Thyroid gland (tissue), 4 donors: ENCODE measurements at regions not wholly inside any gene's neighbourhood (a gene's known extent, or its start where the extent isn't known, plus 50 kb on each side); places are given as distances from the start of the nearest gene placed in this dataset.

Experiments used
- DNase-seq, 2 donors: peaks; one replicate each; pipeline ENCODE4 v3.0.0-alpha.2; 2019
- H3K27ac ChIP-seq, 3 donors: fragments of 200-600 bp; sonication (generic); 1 replicate in 2 of 3; 2 replicates in 1 of 3; pipeline ENCODE4 v1.5.1; 2016 to 2019; ENCODE audit warnings: mild to moderate bottlenecking in 1 of 3, moderate library complexity in 1 of 3
- H3K27me3 ChIP-seq: fragments of 200-600 bp; sonication (generic); one replicate; pipeline ENCODE4 v1.5.1; 2019
- H3K36me3 ChIP-seq, 2 donors: fragments of 200-600 bp; sonication (generic); one replicate each; pipeline ENCODE4 v1.5.1; 2016 to 2019
- H3K4me1 ChIP-seq, 2 donors: fragments of 200-600 bp; sonication (generic); one replicate each; pipeline ENCODE4 v1.5.1; 2017 to 2019
- H3K4me3 ChIP-seq, 3 donors: fragments of 200-600 bp; sonication (generic); replicated peaks in 1 of 3; 1 replicate in 2 of 3; 2 replicates in 1 of 3; pipeline ENCODE4 v1.5.1; 2016; ENCODE audit warnings: mild to moderate bottlenecking in 1 of 3
- H3K9me3 ChIP-seq: fragments of 200-600 bp; sonication (generic); one replicate; pipeline ENCODE4 v1.5.1; 2017
- POLR2A ChIP-seq, 2 donors: fragments of 450-650 bp; IDR thresholded peaks; one replicate each; pipeline ENCODE4 v1.6.1; 2017; ENCODE audit warnings: antibody characterized with exemption in 2 of 2, mild to moderate bottlenecking in 2 of 2, moderate library complexity in 1 of 2
- WGBS, 2 donors: methylation state at CpG; one replicate each; pipeline ENCODE4 v1.1.5; 2017; 5-methylcytosine and 5-hydroxymethylcytosine counted together
- intact Hi-C: fragments of 100-400 bp; cut with DNase I; formaldehyde crosslinking; loops from one replicate; pipeline ENCODE4 v1.15.1; 2023
- TF ChIP-seq, protein P1 (sequence below), 6 experiments: fragments of 200-600 bp in 3 of 6; fragments of 450-650 bp in 3 of 6; sonication (generic) in 3 of 6; IDR thresholded peaks; one replicate each; pipeline ENCODE4 v1.5.1; 2016 to 2019; ENCODE audit warnings: antibody characterized with exemption in 6 of 6, mild to moderate bottlenecking in 2 of 6, inconsistent platforms in 1 of 6, moderate library complexity in 1 of 6

- Histone ChIP-seq H3K36me3 (no peaks in the 10 kb centered on the region), H3K4me3 (no peak overlapping the region), H3K9me3 (no peaks in the 10 kb centered on the region), H3K4me1 (no peaks in the 10 kb centered on the region), H3K27ac (no peak overlapping the region), H3K27me3 (no peaks in the 10 kb centered on the region)
- 75 to 88% methylated on average over 4 of the region's 4 CpGs for WGBS, 2 donors
- DNase-seq: no peak
- TF ChIP-seq, protein P1, sequence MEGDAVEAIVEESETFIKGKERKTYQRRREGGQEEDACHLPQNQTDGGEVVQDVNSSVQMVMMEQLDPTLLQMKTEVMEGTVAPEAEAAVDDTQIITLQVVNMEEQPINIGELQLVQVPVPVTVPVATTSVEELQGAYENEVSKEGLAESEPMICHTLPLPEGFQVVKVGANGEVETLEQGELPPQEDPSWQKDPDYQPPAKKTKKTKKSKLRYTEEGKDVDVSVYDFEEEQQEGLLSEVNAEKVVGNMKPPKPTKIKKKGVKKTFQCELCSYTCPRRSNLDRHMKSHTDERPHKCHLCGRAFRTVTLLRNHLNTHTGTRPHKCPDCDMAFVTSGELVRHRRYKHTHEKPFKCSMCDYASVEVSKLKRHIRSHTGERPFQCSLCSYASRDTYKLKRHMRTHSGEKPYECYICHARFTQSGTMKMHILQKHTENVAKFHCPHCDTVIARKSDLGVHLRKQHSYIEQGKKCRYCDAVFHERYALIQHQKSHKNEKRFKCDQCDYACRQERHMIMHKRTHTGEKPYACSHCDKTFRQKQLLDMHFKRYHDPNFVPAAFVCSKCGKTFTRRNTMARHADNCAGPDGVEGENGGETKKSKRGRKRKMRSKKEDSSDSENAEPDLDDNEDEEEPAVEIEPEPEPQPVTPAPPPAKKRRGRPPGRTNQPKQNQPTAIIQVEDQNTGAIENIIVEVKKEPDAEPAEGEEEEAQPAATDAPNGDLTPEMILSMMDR (IDR thresholded peaks at IDR 0.05): no peak
- no peak for TF ChIP-seq POLR2A (IDR thresholded peaks at IDR 0.05)
- intact Hi-C loops: no loop called here
Observed at GRCh38 chr15:95865330-95865739, 465.2 kb upstream of the NR2F2 start.

DNA sequence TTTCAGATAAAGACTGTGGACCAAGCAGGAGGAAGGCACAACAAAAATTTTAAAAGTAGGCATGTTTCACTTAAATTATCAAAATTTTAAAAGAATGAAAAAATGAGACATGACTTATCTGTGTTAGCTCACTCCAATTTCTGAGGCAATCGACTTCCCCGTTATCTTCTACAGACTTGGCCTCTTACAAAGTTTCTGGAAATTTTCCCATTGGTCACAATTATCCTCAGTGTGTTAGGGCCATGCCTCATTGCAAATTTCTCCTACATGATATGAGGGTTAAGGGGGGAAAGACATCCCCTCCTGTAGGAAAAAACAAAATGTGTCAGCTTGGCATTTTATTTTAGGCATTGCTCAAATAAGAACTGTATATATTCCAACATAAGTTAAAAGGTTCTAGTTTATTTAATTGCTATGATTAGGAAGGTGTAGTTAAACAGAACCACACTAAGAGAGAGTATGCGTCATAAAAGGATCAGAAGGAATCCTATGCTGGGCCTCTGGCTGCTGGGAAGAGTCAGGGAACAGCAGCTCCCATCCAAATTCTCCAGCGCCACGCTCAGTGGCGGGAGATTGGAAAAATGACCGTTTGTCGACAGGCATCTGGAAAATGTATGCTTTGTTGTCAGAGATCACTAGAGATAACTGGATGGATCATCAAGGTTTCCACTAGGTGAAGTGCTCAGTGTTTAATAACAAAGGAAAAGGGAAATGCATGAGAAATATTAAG is 463.6 kb upstream of the NR2F2 start:
- no peaks in the 10 kb centered on the region for H3K9me3 ChIP-seq
- H3K4me3 ChIP-seq: no peak overlapping the region
- TF ChIP-seq, protein P1 (IDR thresholded peaks at IDR 0.05): no peak
- no peak for TF ChIP-seq POLR2A (IDR thresholded peaks at IDR 0.05)
- intact Hi-C loops: no loop called here
- no peak overlapping the region for H3K27ac ChIP-seq
- 81 to 89% methylated on average over 8 of the region's 8 CpGs for WGBS, 2 donors
- H3K4me1 ChIP-seq: no peaks in the 10 kb centered on the region
- no peak for DNase-seq
- H3K27me3 ChIP-seq: no peaks in the 10 kb centered on the region
- no peaks in the 10 kb centered on the region for H3K36me3 ChIP-seq

GRCh38 chr15:95868450-95868849 is 462.1 kb upstream of the NR2F2 start:
- TF ChIP-seq POLR2A (IDR thresholded peaks at IDR 0.05): no peak
- TF ChIP-seq, protein P1 (IDR thresholded peaks at IDR 0.05): no peak
- Histone ChIP-seq H3K36me3 (no peaks in the 10 kb centered on the region), H3K9me3 (no peaks in the 10 kb centered on the region), H3K27me3 (no peaks in the 10 kb centered on the region), H3K27ac (no peak overlapping the region), H3K4me3 (no peak overlapping the region), H3K4me1 (no peaks in the 10 kb centered on the region)
- 81 to 82% methylated on average over 5 of the region's 5 CpGs for WGBS, 2 donors
- DNase-seq: no peak
- intact Hi-C loops: no loop called here

DNA sequence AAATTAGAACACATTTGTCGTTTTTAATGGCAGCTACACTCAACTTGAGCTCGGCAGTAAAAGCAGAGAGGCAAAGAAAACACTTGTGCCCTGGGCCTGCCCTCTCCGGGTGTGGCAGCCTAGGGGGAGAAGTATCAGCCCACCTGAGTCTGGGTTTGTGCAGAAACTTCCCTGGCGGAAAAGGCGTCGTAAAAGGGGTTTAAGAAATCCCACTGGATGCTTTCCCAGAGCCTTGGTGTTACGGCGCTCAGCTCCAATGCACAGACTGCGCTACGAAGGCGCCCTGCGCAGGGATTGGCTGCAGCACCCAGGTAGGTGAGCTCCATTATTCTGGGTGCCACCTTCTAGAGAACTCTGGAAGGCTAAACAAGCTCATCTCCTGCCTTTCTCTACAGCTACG is 461.5 kb upstream of the NR2F2 start:
- TF ChIP-seq, protein P1 (IDR thresholded peaks at IDR 0.05): no peak
- no peak for TF ChIP-seq POLR2A (IDR thresholded peaks at IDR 0.05)
- intact Hi-C loops: no loop called here
- Histone ChIP-seq H3K4me3 (no peak overlapping the region), H3K36me3 (no peaks in the 10 kb centered on the region), H3K9me3 (no peaks in the 10 kb centered on the region), H3K27me3 (no peaks in the 10 kb centered on the region), H3K27ac (no peak overlapping the region), H3K4me1 (no peaks in the 10 kb centered on the region)
- no peak for DNase-seq
- WGBS, 2 donors: 76 to 83% methylated on average over 13 of the region's 13 CpGs

GRCh38 chr15:95869920-95870319 is 460.6 kb upstream of the NR2F2 start:
- no peak overlapping the region for H3K4me3 ChIP-seq
- no peaks in the 10 kb centered on the region for H3K4me1 ChIP-seq
- H3K36me3 ChIP-seq: no peaks in the 10 kb centered on the region
- H3K27ac ChIP-seq: no peak overlapping the region
- H3K9me3 ChIP-seq: no peaks in the 10 kb centered on the region
- DNase-seq: no peak
- intact Hi-C loops: no loop called here
- no peaks in the 10 kb centered on the region for H3K27me3 ChIP-seq
- TF ChIP-seq, protein P1 (IDR thresholded peaks at IDR 0.05): no peak
- no peak for TF ChIP-seq POLR2A (IDR thresholded peaks at IDR 0.05)
- WGBS, 2 donors: 80 to 81% methylated on average over 5 of the region's 5 CpGs
